Epithelial cell of esophagus (primary cell): ENCODE measurements at regions not wholly inside any gene's neighbourhood (a gene's known extent, or its start where the extent isn't known, plus 50 kb on each side); places are given as distances from the start of the nearest gene placed in this dataset.

Experiments used
- DNase-seq: peaks from one replicate; pipeline ENCODE4 v3.0.0; 2010; ENCODE audit warnings: low read depth
- H3K4me3 ChIP-seq: 2 replicates; pipeline ENCODE4 v1.5.1; 2011; ENCODE audit warnings: mild to moderate bottlenecking, low read length, control low read depth
- TF ChIP-seq, protein P1 (sequence below): IDR thresholded peaks from 2 replicates; pipeline ENCODE4 v1.5.1; 2011; ENCODE audit warnings: low read depth, mild to moderate bottlenecking, low read length, control low read depth, inconsistent platforms; ENCODE audit not compliant: insufficient read depth; ENCODE audit errors: missing control alignments

DNA sequence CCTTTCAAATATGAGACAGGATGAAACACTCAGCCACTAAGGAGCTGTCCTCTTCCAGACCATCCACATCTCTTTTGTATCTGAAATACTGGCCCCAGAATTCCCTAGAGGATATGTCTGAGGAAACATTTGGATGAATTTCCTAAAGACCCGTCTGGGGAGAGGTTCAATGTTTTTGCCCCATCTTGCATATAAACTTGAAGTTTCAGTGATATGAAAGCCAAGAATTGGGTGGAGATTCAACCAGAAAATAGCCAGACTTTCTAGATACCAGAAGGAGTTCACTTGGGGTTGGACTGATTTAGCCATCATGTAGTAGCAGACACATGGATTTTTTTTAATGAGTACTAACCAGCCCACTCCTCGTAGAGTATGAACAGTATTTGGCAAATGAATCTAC lies 182.0 kb downstream of the PLPP3 start:
- no peak for DNase-seq
- TF ChIP-seq, protein P1, sequence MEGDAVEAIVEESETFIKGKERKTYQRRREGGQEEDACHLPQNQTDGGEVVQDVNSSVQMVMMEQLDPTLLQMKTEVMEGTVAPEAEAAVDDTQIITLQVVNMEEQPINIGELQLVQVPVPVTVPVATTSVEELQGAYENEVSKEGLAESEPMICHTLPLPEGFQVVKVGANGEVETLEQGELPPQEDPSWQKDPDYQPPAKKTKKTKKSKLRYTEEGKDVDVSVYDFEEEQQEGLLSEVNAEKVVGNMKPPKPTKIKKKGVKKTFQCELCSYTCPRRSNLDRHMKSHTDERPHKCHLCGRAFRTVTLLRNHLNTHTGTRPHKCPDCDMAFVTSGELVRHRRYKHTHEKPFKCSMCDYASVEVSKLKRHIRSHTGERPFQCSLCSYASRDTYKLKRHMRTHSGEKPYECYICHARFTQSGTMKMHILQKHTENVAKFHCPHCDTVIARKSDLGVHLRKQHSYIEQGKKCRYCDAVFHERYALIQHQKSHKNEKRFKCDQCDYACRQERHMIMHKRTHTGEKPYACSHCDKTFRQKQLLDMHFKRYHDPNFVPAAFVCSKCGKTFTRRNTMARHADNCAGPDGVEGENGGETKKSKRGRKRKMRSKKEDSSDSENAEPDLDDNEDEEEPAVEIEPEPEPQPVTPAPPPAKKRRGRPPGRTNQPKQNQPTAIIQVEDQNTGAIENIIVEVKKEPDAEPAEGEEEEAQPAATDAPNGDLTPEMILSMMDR: no peak
- no peak overlapping the region for H3K4me3 ChIP-seq

DNA sequence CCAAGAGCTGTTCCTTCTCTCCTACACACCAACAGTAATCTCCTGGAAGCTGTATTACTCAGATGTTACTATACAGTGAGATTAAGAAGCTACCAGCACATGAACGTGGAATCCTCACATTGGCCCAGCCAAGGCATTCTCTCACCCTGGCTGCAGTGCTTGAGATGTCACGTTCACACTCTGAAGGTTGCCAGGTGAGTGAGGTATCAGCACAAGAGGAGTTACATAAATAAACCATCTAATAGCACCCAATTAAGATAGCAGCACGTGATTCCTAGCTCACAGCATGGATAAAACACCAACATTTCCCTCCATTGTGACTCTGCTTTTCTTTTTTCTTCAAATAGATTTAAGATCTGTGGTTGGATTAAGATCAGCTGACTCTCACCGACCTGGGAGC lies 182.8 kb downstream of the PLPP3 start:
- DNase-seq: no peak
- TF ChIP-seq, protein P1: no peak
- no peak overlapping the region for H3K4me3 ChIP-seq

GRCh38 chr1:56395776-56396175 lies 183.6 kb downstream of the PLPP3 start:
- H3K4me3 ChIP-seq: no peak overlapping the region
- no peak for DNase-seq
- TF ChIP-seq, protein P1: no peak

DNA sequence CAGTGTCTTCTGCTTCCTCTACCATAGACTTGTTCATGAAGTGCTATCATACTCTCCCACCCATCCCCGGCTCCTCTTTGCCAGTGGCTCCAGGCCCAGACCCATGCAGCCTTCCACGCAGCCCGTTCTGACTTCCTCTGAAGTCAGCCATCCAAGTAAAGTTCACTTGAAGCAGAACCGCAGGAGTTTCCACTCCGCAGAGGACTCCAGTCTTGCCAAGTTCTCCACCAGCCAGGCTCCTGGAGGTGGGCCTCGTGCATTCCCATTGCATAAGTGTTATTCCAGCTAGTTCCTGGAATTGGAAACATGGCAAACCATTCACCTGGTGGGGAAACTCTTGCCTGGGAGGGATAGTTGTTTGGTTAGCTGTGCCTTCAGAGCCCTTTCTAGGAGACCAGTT lies 185.1 kb downstream of the PLPP3 start:
- TF ChIP-seq, protein P1: no peak
- DNase-seq: no peak
- H3K4me3 ChIP-seq: no peak overlapping the region

- TF ChIP-seq, protein P1: no peak
- no peak overlapping the region for H3K4me3 ChIP-seq
- DNase-seq: no peak
Measured at GRCh38 chr1:56390934-56391731, 188.2 kb downstream of the PLPP3 start.

DNA sequence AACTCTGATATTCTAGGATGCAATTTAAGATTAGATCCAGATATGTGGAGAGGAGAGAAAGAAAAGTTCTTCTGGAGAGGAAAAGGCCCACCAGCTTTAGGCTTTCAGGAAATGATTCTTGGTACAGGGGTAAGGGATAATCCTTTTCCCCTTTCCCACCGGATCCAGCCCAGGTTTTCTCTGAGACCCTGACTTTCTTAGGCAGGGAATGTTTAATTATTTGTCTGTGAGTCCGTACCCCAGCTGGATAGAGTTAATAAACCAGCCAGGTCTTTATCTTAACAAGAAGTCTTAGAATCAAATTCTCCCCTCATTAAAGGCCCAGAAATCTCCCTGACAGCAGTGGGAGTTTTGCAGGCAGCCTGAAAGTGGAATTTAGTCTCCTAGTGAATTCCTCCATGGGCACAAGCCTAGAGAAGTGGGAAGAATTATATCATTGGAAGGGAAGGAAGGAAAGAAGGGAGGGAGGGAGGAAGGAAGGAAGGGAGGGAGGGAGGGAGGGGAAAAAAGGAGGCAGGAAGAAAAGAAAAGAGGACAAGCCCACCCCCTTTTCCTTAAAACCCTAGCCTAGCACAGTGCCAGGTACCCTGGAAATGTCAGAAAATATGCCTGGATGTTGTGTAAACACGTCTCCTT lies 189.0 kb downstream of the PLPP3 start:
- no peak overlapping the region for H3K4me3 ChIP-seq
- no peak for DNase-seq
- TF ChIP-seq, protein P1: no peak
